Stimulated activated CD4-positive, alpha-beta T cell treated with anti-CD3 and anti-CD28 coated beads, Interleukin-12 subunit alpha, Interleukin-12 subunit beta, amount 100 ng/mL, for 4 hours (primary cell): ENCODE measurements at regions not wholly inside any gene's neighbourhood (a gene's known extent, or its start where the extent isn't known, plus 50 kb on each side); places are given as distances from the start of the nearest gene placed in this dataset.
"Not testable (repeated sequence)": the region's sequence is repeated elsewhere in the genome, so short reads cannot be mapped to it uniquely, and the experiment has no call there.

ENCODE experiments used
- DNase-seq: peaks from one replicate; pipeline ENCODE4 v3.0.0-alpha.2; 2020

GRCh38 chr7:101679653-101680173 lies 50.6 kb upstream of the MYL10 start:
- not testable (repeated sequence) for DNase-seq

GRCh38 chr7:101680406-101681145 lies 51.5 kb upstream of the MYL10 start:
- DNase-seq: no peak

GRCh38 chr7:101681170-101682007 lies 52.3 kb upstream of the MYL10 start:
- no peak for DNase-seq

- DNase-seq: no peak
These were observed 55.9 kb upstream of the MYL10 start for GRCh38 chr7:101684983-101685330.

GRCh38 chr7:101686030-101686429 lies 56.9 kb upstream of the MYL10 start:
- DNase-seq: no peak

- DNase-seq: no peak
These were observed 58.0 kb upstream of the MYL10 start for GRCh38 chr7:101687081-101687480.

GRCh38 chr7:101687791-101688182 lies 58.7 kb upstream of the MYL10 start:
- no peak for DNase-seq

GRCh38 chr7:101688183-101688831 lies 59.2 kb upstream of the MYL10 start:
- peak; percentile 85 for DNase-seq

GRCh38 chr7:101688995-101689907 lies 60.2 kb upstream of the MYL10 start:
- DNase-seq: no peak

GRCh38 chr7:101690061-101690460 lies 61.0 kb upstream of the MYL10 start:
- DNase-seq: no peak

GRCh38 chr7:101691822-101692384 lies 62.8 kb upstream of the MYL10 start:
- DNase-seq: no peak

- no peak for DNase-seq
These were observed 64.5 kb upstream of the MYL10 start for GRCh38 chr7:101693498-101694091.

GRCh38 chr7:101698964-101699363 lies 69.9 kb upstream of the MYL10 start:
- DNase-seq: no peak

GRCh38 chr7:101699399-101699798 lies 70.3 kb upstream of the MYL10 start:
- no peak for DNase-seq

GRCh38 chr7:101699881-101700823 lies 71.1 kb upstream of the MYL10 start:
- DNase-seq: no peak

GRCh38 chr7:101701153-101701794 lies 72.2 kb upstream of the MYL10 start:
- DNase-seq: no peak

GRCh38 chr7:101702362-101702850 lies 73.3 kb upstream of the MYL10 start:
- no peak for DNase-seq

GRCh38 chr7:101705331-101705730 lies 76.2 kb upstream of the MYL10 start:
- no peak for DNase-seq

- DNase-seq: no peak
These were observed 78.5 kb upstream of the MYL10 start for GRCh38 chr7:101707587-101707986.

GRCh38 chr7:101708223-101708622 lies 79.1 kb upstream of the MYL10 start:
- DNase-seq: no peak
